CD4-positive, alpha-beta T cell treated with Interleukin-17A for 1 hour (primary cell): ENCODE measurements at regions not wholly inside any gene's neighbourhood (a gene's known extent, or its start where the extent isn't known, plus 50 kb on each side); places are given as distances from the start of the nearest gene placed in this dataset.

Source experiments
- DNase-seq: peaks from one replicate; pipeline ENCODE4 v3.0.0-alpha.2; 2020

GRCh38 chr3:177977381-177978158 lies 558.7 kb upstream of the KCNMB2 start:
- DNase-seq = no peak

DNA sequence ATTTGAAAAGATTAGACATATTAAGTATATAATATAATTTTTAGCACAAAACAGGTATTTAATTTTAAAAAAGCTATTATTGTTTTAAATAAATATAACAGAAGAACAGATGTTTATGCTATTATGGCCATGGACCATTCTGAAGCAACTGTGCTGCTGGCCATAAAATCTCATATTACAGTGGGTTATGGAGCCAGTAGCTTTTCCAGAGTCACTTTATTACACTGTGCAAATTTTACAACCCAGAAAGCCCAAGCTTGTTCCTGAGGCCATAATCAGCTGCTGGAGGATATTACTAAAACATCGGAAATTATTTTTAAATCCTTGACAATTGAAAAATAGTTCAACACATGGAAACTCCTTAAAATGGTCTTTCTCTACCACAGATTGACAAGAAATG lies 557.3 kb upstream of the KCNMB2 start:
- DNase-seq = no peak

DNA sequence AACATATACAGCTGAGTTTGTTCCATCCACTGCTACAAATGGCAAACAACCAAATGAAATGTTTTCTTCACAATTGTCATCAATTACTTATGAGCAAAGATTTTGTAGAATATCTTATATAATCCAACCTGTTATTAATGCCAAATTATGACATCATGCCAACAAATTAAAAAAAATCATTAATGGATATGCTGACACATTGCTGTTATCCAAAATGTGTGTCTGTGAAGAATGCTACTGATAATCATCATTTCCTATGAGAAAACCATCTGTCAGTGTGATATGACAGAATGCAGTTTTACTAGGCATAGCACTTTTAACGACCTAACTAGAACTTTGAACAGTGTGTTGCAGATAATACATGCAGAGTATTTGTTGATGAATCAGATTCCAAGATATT lies 556.5 kb upstream of the KCNMB2 start:
- no peak for DNase-seq

DNA sequence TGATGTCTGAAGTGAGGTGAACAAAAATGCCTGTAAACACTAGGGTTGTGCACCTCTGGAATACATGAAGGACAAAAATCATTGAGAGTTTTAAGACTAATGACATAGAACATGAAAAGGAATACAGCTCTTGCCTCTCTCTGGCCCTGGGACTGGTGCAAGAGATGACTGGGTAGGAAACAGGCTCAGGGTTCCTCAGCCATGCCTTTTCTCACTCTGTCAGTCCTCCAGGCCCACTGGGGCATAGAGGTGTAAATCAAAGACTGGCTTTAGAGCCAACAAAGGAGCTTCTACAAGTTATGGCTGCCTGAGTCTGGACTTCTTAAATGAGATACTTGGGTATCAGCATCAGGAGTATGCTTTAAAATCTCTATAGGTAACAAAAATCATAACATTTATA lies 554.7 kb upstream of the KCNMB2 start:
- DNase-seq = no peak

DNA sequence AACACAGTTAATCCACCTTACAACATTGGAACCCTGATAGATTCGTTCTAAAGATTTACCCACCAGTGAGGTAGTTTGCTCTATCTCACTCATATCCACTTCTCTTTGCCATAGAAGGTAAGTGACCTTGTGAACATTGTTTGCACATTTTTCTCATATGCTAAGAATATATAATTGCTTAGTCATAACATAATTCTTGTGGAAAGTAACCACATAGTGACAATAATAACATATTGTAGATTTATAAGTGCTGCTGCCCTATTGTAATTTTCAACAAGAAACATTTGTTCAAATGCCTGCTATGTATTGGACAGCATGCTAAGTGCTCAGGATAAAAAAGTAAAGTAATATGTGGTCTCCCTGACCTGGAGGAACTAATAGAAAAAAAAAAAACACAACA lies 554.2 kb upstream of the KCNMB2 start:
- no peak for DNase-seq

GRCh38 chr3:177983320-177983719 lies 552.9 kb upstream of the KCNMB2 start:
- no peak for DNase-seq

GRCh38 chr3:177992993-177993970 lies 543.0 kb upstream of the KCNMB2 start:
- DNase-seq = no peak

GRCh38 chr3:177994976-177995375 lies 541.3 kb upstream of the KCNMB2 start:
- no peak for DNase-seq

DNA sequence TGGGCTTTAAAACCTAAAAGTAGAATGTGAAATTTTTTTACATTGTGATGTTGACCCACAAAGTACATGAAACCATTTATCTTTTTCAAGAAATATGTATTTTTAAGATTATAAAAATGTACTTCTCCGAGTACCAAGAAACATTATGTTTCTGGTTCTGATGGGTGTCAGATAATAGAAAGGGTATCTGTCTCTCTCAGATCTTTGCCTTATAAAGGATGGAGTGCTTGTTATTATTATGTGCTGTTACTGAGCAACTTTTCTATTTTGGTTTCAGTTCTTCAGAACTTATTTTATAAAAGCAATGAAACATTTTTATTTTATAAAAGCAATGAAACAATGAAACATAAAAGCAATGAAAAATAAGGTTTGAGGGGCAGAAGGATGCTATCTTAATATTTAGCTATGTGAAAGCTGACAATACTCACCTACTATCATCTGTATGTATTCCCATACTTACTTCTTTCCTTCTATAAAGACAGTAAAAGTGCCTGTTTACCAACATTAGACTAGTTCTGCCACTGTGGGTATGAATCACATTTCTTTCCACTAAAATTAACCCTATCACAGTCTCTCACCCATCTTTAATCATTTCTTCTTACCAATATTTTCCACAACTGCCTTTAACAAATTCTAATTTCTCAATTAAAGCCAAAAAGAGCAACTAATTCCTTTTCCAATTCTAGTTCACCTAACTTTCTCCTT lies 540.7 kb upstream of the KCNMB2 start:
- no peak for DNase-seq

GRCh38 chr3:178001670-178002101 lies 534.5 kb upstream of the KCNMB2 start:
- DNase-seq = peak; percentile 35

- DNase-seq = no peak
Measured at GRCh38 chr3:178002113-178002512, 534.1 kb upstream of the KCNMB2 start.

- peak; percentile 7 for DNase-seq
Measured at GRCh38 chr3:178003756-178004155, 532.5 kb upstream of the KCNMB2 start.

GRCh38 chr3:178005961-178006360 lies 530.3 kb upstream of the KCNMB2 start:
- DNase-seq = no peak

GRCh38 chr3:178010306-178010705 lies 525.9 kb upstream of the KCNMB2 start:
- no peak for DNase-seq

DNA sequence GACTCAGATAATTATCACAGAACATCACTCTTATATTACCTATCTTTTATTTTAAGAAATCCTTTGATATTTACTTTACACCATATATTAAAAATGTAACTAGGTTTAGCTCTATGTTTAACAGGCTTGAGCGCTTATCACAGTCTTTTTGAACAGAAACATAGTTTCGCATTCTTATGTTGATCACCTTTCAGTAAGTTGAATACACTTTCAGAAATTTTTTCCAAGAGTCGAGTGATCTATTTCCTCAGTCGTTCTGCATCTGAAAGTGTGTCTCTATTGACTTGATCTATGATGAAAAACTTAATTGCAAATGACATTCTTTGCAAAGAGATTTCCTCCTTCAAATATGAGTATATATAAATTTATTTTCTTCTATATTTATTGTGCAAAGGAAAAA lies 516.6 kb upstream of the KCNMB2 start:
- DNase-seq = no peak

DNA sequence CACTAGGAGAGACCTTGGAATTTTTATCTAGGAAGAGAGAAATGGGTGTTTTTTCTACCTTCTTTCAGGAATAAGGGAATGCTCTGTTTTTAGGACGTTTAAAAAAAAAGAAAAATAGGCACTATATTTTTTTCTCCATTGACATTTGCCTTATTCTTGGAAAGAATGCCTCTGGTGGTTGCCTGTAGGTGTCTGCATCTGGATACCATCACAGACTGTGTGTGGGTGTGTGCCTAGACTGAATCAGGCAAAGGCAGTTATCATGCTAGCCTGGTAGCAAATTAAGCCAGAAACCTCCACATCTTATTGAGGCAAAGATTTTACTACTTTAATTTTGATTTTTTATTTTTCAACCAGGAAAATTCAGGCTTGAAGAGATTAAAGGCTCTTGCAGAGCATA lies 513.6 kb upstream of the KCNMB2 start:
- no peak for DNase-seq

GRCh38 chr3:178028933-178029332 lies 507.3 kb upstream of the KCNMB2 start:
- no peak for DNase-seq

GRCh38 chr3:178036451-178037144 lies 499.6 kb upstream of the KCNMB2 start:
- no peak for DNase-seq

GRCh38 chr3:178041931-178042330 lies 494.3 kb upstream of the KCNMB2 start:
- no peak for DNase-seq

GRCh38 chr3:178042376-178042775 lies 493.9 kb upstream of the KCNMB2 start:
- no peak for DNase-seq

DNA sequence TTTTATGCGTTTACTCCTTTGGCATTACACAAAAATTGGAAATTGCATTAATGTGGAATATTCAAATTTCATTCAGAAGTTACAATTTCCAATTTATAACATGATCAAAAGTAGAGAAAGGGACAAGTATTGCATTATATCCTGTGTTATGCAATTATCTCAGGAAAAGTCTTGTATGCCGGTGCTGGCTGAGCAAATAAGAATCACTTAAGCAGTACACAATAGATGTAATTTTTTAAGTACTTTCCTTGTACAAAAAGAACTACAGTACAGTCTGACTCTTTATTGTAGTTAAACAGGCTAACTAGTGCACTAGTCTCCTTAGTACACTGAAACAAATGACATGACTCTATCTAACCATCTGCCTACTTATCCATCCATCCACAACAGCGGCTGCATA lies 493.2 kb upstream of the KCNMB2 start:
- DNase-seq = no peak

DNA sequence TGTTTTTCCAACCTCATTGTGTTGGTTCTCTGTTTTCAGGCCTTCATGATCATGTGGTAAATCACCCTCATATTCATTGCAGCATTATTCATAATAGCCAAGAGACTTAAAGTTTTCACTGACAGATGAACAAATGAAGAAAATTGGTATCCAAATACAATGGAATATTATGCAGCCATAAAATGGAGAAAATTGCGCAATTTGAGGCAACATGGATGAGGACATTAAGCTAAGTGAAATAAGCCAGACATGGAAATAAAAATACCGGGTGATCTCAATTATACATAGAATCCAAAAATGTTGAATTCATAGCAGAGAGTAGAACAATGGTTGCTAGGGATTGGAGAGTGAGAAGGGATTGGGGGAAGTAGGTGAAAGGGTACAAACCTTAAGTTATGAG lies 491.9 kb upstream of the KCNMB2 start:
- no peak for DNase-seq

GRCh38 chr3:178047496-178047895 lies 488.7 kb upstream of the KCNMB2 start:
- DNase-seq = no peak
